GM19455 (cell line): ENCODE measurements at regions not wholly inside any gene's neighbourhood (a gene's known extent, or its start where the extent isn't known, plus 50 kb on each side); places are given as distances from the start of the nearest gene placed in this dataset.

ENCODE experiments used
- ATAC-seq: cut with Tn5 transposase; IDR thresholded peaks from one replicate; pipeline ENCODE4 v1.9.1; 2021; ENCODE audit not compliant: unreplicated experiment

GRCh38 chr13:106700007-106700406 is 132.1 kb upstream of the ARGLU1 start:
- ATAC-seq, result no peak

- no peak for ATAC-seq
Observed at GRCh38 chr13:106699311-106699710, 131.4 kb upstream of the ARGLU1 start.

DNA sequence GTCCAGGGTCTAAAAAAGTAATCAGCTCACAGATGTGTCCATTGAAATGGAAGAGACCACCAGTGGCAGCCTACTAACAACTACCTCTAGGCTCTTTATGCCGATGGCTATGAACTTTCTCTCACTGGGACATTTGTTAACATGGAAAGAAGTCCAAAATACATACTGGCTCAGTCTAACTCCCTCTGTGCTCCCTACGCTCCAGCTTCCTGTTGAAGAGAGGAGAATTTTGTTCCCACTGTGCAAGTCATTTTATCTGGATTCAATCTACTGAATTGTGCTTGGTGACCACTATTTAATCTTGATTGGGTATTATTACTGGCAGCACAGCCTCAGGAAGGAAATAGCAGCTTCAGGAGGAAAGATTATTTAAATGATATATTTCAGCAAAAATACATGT is 128.8 kb upstream of the ARGLU1 start:
- ATAC-seq, result no peak

DNA sequence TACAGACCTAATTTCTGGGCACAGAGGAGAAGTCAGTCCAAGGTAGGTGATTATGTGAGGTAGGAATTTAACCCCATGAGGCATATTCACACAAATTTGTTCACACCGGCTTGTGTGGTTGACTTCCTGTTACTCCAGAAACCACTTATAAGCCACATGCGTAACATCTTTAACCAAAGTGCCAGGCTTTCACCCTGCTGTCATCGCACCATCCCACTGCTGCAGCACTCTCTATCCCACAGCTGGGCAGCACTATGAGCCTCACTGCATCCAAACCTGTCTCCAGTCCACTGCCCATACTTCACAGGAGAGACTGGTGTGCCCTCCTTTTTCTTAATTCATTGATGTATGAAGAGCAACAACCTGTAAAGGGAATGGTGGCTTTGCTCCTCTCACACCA is 128.2 kb upstream of the ARGLU1 start:
- ATAC-seq, result no peak

- no peak for ATAC-seq
Observed at GRCh38 chr13:106695139-106695538, 127.2 kb upstream of the ARGLU1 start.

- ATAC-seq, result no peak
Observed at GRCh38 chr13:106691861-106692260, 123.9 kb upstream of the ARGLU1 start.

- no peak for ATAC-seq
Observed at GRCh38 chr13:106691341-106691740, 123.4 kb upstream of the ARGLU1 start.

- no peak for ATAC-seq
Observed at GRCh38 chr13:106690779-106691178, 122.8 kb upstream of the ARGLU1 start.

GRCh38 chr13:106689906-106690305 is 122.0 kb upstream of the ARGLU1 start:
- no peak for ATAC-seq

DNA sequence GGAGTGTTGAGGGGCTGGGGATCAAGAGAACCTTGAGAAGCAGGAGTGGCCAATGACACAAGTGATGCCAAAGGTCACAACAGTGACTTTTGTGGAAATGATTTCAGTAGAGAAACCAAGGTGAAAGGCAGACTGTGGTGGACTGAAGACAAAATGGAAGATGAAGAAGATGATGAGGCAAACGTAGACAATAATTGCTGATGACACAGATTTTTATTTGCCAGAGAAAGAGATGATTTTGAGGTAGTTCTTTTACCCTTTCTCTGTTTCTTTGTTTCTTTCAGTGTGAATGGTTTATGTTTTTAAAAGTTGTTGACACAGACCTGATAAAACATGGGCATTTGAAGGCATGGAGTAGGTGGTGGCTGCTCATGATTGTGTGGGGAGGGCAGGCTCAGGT is 121.0 kb upstream of the ARGLU1 start:
- ATAC-seq, result no peak

- ATAC-seq, result no peak
Observed at GRCh38 chr13:106686163-106686562, 118.2 kb upstream of the ARGLU1 start.

DNA sequence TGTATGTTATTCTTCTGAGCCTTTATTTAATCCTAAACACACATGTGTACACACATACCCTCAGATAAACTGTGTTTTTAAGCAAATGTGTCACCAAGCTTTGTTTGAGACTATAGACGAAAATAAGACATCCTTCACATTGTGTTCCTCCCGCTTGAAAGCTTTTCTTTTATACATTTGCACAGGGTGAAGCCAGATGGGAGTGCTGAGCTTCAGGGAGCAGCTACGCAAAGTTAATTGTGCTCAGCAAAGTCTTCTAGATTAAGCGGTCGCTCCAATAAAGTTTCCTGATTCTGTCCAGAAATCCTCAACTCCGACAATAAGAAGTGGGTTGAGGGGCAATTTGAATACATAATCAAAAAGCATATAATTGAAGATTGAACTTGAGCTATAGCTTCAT is 117.2 kb upstream of the ARGLU1 start:
- ATAC-seq, result no peak

DNA sequence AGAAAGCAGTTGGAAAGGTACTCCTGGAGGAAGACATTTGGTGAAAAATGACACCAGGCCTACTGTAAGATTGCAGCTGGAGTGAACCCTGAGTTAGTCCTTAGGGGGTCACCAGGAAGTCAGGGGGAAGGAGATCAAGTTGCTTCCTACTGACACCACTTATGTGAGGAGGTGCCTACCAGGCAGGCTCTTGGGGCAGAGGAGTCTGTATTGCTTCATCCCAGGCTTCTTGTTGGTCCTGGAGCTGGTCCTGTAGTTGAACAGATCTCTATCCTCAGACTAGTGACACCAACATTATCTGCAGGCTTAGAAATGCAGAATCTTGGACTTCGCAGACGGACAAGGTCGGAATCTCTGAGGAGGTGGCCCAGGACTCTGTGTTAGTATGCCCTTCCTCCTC is 116.0 kb upstream of the ARGLU1 start:
- no peak for ATAC-seq

- no peak for ATAC-seq
Observed at GRCh38 chr13:106683179-106683578, 115.2 kb upstream of the ARGLU1 start.

DNA sequence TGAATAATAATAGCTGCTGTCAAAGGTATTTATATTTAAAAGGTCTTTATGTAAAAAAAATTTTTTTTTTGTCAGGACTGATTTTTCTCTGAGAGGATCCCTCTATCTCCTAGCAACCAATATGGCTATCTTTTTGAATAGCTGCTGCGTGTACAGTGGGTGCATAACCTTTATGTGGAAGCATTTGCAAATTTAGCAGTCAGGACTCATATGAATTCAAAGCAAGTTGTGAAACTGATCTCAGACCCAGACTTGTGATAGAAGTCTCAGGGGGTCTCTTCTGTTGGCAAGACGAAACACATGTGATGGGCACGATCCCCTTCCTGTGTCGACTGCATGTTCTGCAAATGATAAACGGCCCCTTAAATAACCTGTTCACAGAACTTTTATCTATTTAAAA is 114.1 kb upstream of the ARGLU1 start:
- no peak for ATAC-seq

DNA sequence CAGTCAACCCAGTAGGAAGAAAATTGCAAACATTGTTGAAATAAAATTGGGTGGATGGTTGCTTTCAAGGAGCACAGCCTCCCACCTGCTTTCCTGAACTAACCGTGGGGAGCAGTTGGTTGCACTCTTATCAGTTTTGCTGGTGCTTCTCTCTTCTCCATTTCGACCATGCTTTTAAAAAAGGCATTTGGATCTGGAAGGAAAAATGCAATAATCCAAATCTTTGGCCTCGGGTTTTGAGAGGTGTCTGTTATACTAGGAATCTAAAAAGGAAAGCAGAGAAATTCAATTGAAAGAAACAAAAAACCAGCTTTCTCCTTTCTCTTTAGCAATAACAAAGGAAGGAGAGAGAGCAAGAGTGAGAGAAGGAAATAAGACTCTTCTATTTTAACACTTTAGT is 113.6 kb upstream of the ARGLU1 start:
- ATAC-seq, result no peak

DNA sequence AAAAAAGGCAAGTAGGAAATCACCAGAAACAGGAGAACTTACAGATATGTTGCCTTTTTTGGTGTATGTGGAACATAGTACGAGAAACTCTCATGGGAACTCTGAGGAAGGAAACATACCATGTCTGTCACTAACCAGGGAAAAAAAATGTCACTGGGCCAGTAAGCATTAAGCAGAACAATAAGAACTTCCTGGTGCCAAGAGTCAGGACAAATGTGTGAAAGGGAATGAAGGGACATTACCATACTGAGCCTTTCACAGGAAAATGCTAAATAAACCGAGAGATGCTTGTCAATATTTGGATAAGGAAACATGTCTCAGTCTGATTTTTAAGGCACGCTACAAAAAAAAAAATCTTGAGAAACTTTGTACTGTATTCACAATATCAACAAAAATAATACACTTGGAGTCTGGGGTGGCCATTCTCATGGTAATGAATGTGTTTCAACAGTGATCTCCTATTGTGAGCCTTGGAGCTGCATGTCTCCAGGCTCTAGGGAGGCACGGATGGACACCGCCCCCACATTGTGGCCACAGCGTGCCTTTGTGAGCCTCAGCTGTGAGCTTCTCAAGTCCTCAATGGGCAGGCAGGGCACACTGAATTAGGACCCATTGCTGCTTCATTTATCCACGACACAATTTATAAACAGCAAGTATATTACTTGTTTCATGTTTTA is 113.0 kb upstream of the ARGLU1 start:
- ATAC-seq, result no peak

DNA sequence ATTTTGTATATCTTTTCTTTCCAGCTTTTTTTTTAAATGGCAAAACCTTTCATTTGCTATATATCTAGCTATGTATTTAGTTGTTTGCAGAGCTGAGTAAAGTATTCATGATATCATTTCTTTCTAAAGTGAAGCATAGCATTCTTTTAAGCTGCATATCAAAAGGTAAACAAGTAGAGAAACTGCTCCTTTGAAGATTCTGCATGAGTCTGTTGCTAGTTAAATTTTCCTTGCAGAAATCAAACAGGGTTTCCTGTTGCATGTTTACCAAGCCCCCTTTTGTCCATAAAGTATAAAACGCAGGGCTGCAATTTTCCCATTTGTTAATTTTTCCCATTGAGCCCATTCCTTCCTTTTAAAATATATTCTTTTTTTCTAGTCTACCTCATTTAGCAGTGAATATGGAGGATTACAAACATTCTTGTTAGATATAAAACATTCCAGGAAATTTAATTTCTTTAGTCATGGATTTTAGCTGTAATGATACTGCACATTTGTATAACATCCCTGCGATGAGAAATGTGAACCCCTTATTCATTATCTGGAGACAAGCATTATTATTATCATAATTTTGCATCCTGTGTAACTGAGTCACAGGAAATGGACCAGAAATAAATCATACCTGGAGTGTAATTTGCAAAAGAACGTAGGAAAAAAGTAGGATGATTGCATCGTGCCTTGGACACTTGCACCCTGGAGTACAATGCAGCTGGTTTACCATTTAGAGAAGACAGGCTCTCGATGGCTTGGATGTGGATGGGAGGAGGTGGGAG is 110.9 kb upstream of the ARGLU1 start:
- ATAC-seq, result no peak

GRCh38 chr13:106675311-106675710 is 107.4 kb upstream of the ARGLU1 start:
- ATAC-seq, result no peak

- no peak for ATAC-seq
Observed at GRCh38 chr13:106660746-106661625, 93.0 kb upstream of the ARGLU1 start.

- ATAC-seq, result no peak
Observed at GRCh38 chr13:106657104-106657503, 89.2 kb upstream of the ARGLU1 start.

GRCh38 chr13:106656186-106656585 is 88.2 kb upstream of the ARGLU1 start:
- ATAC-seq, result no peak
